IPS DF 4.7 (cell line): ENCODE measurements at regions not wholly inside any gene's neighbourhood (a gene's known extent, or its start where the extent isn't known, plus 50 kb on each side); places are given as distances from the start of the nearest gene placed in this dataset.

ENCODE experiments used
- DNase-seq: peaks from one replicate; pipeline ENCODE4 v3.0.0-alpha.2; 2013; ENCODE audit warnings: low spot score; ENCODE audit errors: extremely low read depth

DNA sequence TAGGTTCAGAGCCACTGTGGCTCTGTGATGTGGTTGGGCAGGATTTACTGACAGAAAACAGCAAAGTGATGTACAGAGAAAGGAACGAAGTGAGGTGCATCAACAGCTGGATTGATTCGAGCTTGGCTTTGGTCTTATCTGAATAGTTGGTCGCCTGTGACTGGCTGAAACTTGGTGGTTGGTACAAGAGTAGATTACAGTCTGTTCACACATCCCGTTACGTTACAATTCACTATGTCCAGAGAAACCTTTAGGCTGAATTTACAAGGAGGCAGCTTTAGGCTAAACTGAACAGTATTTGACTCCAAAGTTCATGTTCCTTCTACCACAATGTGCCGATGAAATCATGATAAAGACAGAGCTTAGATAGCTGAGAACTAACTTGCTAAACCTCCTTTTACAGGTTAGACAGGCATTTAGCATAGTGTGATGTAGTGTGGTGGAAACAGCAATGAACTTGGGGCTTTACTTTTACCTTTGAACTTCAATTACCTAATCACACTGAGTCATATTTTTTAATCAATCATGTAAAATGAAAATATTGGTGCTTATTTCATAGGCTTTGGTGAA is 210.2 kb upstream of the PUM3 start:
- no peak for DNase-seq

DNA sequence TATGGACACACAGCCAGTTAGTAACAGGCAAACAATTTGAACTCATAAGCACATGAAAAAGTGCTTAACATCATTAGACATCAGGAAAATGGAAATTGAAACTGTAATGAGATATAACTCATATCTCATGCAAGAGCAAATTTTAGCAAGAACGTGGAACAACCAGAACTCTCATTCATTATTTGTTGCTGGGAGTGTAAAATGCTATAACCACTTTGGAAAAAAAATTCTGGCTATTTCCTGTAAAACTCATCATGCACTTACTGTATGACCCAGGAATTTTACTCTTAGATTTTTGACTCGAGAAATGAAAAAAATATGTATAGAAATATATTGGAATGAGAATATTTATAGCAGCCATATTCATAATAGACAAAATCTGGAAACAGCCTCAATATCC is 205.7 kb upstream of the PUM3 start:
- DNase-seq: no peak

- no peak for DNase-seq
These were observed 204.0 kb upstream of the PUM3 start for GRCh38 chr9:3047912-3048311.

- no peak for DNase-seq
These were observed 201.3 kb upstream of the PUM3 start for GRCh38 chr9:3045153-3045552.

DNA sequence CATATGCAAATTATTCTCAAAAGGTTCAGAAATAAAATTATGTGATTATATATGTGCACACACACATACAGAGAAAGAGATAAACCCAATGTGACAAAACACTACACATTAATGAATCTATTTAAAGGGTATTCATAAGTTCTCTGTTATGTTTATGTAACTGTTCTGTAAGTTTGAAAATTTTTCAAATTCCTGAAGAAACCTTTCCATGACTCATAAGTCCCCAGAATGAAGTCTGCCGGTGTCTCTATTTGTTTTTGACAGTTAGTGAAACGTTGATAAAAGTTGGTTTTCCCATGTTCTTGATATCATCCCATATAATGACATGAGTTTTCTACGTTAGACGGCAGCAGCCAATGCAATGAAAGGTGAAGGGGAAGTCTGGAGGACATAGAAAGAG is 199.5 kb upstream of the PUM3 start:
- DNase-seq: no peak

DNA sequence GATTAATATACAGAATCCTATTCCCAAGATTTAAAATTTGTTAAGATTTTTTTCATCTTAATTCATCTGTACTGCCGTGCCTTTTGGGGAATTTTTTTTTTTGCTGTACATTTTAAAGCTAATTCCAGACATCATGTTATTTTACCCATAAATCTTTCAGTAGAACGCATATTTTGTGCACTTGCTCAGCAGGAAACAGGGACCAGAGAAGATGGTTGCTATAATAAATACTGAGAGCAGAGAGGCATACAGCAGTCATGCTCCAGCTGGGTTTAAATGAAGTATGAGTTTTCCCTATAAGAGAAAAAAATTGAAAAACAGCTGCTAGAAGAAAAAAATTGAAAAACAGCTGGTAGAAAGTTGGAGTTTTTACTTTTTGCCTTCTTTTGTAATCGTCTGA is 196.9 kb upstream of the PUM3 start:
- no peak for DNase-seq

DNA sequence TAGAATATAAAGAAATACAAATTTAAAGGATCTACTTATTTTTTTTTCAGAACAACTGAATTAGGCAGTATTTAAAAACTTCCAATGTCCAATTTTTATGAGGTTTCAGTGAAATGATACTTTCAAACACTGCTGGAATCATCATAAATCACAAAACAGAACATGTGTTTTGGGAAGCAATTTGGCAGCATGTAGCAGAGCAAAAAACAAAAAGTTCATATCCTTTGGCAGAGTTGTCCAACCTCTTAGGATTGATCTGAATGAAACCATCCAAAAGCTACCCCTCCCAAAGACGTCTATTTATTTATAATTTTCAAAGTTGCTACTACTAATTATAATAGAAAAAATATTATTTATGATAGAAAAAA is 192.4 kb upstream of the PUM3 start:
- no peak for DNase-seq

- DNase-seq: no peak
These were observed 191.9 kb upstream of the PUM3 start for GRCh38 chr9:3035579-3036332.

GRCh38 chr9:3032898-3033297 is 189.0 kb upstream of the PUM3 start:
- no peak for DNase-seq

GRCh38 chr9:3028535-3028934 is 184.6 kb upstream of the PUM3 start:
- no peak for DNase-seq

DNA sequence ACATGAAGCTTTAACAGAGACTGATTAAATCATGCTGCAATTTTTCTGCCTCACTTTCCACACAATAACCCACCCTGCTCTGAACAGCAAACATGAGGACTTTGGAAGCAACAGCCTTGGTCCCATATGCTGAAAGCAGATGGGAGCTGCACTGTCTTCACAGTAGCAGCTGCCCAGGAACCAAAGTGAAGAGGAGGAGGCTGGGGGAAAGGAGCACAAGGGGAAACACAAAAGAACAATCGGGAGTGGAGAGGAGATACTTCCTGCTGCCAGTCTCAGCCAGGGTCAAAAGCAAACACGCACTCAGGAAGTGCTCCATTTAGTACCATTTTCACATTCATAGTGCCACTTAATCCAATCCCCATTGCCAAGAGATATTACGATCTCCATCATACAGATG is 183.3 kb upstream of the PUM3 start:
- DNase-seq: no peak

DNA sequence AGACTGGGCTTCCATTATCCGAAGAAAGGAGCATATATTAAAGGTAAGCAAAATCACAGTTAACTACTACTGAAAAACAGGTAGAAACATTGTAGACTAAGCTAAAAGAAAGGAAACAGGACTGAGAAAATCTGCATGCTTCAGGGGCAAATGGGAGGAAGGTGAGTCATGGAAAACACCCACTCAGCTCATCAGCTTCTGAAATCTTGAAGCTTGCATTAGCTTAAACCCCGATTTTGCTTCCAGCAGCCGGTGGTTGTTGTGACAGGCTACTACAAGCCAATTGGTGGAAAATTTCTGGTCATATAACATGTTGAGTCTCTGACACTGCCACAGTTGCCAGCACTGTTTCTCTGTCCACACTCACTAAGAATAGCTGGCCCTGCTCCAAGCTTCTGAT is 179.6 kb upstream of the PUM3 start:
- no peak for DNase-seq

GRCh38 chr9:3018691-3019230 is 174.9 kb upstream of the PUM3 start:
- no peak for DNase-seq

GRCh38 chr9:3018071-3018470 is 174.2 kb upstream of the PUM3 start:
- no peak for DNase-seq

DNA sequence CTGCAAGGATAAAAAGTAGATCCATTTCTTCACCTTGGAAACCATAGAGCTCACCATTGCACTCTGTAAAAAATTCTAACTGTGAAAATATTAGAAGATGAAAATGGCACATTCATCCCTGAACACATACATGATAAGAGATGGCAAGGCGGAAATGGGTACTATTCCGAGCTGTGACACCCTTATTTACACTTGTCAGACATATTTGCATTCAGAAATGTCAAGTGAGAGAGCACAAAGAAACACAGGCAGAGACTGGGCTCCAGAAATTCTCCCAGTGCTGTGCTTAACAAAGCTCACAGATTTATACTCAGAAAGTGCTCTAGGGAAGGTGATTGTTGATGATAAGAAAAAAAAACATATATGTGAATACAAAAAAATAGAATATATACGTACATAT is 170.3 kb upstream of the PUM3 start:
- DNase-seq: no peak

DNA sequence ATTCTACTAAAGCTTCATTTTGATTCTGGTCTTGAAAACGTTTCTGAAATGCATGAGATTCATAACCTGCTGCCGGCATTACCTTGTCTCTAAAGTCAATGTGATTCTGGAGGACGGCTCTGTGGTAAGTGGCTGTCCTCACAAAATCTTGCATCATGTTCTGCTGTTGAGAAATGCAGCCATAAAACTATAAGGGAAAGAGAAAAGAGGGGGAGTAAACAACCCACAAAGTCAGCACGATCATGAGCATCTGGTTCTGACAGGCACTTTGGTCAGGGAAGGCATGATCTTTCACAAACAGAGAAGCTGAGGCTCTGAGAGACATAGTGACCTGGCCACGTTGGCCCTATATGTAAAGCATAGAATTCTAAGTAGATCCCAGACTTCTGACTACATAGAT is 168.9 kb upstream of the PUM3 start:
- no peak for DNase-seq

- no peak for DNase-seq
These were observed 168.3 kb upstream of the PUM3 start for GRCh38 chr9:3012245-3012644.

DNA sequence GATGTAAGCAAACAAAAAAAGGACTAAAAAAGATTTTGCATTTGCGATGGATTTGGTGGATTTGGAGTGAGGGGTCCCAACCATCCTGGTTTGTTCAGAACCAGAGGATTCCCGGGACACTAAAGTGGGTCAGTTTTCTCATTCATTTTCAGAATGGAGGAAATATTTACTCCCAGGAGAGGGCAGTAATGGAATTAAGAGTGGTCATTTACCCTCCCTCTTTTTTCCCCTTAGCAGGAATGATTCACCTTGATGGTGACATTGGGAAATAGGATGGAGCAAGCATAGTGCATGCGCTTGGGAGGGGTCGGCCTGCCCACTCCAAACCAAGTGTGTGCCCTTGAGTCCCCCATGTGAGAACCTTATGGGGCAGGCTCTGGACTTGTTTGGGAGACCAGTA is 164.2 kb upstream of the PUM3 start:
- DNase-seq: no peak

DNA sequence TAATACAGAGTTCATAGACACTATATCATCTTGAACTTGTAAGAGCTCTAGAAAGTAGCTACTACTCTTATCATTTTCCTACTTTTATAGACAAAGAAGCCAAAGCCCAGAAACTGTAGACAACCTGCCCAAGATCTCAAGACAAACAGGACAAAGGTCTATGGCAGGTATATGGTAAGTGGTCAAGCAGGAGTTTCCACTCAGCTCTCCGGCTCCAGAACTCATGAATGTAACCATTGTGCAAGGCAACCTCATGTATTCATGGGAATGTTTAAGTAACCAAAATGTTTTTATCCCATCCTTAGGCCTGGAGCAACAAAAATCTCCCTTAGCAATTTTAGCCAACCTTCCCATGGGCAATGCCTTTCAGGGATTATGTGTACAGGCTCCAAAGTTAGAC is 163.4 kb upstream of the PUM3 start:
- no peak for DNase-seq

DNA sequence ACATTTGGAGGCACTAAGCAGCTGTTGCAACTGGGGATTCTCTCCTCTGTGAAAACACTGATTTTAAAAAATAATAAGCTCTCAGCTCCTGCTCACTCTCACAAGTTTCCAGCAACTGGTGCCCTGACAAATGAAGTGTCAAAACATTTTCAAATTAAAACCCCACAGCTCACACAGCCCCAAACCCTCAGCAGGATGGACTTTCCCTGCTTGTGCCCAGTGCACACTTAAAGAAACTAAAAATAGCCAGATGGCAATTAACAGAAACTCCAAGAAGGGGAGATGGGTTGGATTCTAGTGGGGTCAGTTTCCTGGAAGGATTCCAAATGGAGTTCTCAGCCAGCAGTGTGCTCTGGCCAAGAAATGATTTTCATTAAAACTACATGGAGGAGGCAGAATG is 163.0 kb upstream of the PUM3 start:
- no peak for DNase-seq

GRCh38 chr9:3004572-3004971 is 160.7 kb upstream of the PUM3 start:
- no peak for DNase-seq

DNA sequence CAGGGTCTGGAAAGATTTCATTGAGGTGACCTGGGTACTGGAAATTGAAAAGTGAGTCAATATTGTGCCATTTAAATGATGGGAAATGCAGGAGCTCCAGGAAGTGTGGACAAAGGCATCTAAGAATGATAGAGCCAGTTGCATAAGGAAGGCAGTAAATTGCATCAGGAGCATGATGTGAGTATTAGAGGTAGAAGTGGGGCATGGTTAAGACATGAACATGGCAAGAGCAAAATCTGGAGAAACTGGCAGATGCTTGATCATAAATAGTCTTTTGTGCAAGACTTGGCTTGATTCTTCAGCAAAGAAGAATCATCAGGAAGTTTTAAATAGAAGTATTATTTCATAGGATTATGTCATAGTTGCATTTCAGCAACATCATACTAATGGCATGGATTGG is 157.4 kb upstream of the PUM3 start:
- DNase-seq: no peak

- no peak for DNase-seq
These were observed 148.5 kb upstream of the PUM3 start for GRCh38 chr9:2992427-2992826.
